ENCODE measurements at regions not wholly inside any gene's neighbourhood (a gene's known extent, or its start where the extent isn't known, plus 50 kb on each side); places are given as distances from the start of the nearest gene placed in this dataset.

DNA sequence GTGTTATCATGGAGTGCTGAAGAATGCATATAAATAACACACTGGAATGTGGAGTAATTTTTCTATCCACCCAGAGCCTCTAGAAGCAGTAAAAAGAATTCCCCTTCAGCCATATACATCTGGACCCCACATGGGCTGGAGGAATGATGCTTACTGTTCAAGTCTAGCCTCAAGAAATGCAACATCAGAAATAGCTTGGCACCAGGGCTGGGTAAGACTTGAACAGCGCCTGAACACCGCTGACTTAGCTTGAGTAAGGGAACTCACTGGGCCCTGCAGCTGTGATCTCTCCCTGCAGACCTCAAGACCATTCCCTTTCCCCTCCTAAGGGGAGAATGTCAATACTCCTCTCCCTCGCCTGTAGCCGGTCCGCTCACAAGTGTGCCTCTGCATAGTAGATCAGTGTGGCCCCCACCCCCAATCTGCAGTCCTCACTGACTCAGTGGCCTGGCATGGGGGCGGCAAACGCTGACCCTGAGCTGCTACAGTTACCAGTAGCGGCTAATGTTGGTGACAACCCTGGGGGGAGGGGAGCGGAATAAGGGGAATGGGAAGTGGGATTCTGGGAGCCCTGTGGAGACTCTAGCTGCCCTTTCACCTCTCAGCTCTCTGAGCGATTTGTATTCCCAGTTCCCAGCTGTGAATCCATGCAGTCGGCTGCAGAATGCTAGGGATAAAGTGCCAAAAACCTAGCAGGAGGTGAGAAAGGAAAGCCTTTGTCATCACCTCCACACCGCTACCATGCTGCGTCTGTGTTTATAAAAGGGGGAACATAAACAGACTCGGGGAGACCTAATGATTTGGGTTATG lies 483.9 kb downstream of the DISC1 start (continued):
- TF ChIP-seq HDAC6 (IDR thresholded peaks at IDR 0.05; ENCODE audit: low read depth, low read length) (no peak), ZNF717 (CRISPR knock-in tag; IDR thresholded peaks at IDR 0.05) (no peak), SMARCA4 (IDR thresholded peaks at IDR 0.05) (no peak), SPI1 (IDR thresholded peaks at IDR 0.05; ENCODE audit: borderline replicate concordance, low read depth, low read length) (no peak)
- TF ChIP-seq, protein P1, sequence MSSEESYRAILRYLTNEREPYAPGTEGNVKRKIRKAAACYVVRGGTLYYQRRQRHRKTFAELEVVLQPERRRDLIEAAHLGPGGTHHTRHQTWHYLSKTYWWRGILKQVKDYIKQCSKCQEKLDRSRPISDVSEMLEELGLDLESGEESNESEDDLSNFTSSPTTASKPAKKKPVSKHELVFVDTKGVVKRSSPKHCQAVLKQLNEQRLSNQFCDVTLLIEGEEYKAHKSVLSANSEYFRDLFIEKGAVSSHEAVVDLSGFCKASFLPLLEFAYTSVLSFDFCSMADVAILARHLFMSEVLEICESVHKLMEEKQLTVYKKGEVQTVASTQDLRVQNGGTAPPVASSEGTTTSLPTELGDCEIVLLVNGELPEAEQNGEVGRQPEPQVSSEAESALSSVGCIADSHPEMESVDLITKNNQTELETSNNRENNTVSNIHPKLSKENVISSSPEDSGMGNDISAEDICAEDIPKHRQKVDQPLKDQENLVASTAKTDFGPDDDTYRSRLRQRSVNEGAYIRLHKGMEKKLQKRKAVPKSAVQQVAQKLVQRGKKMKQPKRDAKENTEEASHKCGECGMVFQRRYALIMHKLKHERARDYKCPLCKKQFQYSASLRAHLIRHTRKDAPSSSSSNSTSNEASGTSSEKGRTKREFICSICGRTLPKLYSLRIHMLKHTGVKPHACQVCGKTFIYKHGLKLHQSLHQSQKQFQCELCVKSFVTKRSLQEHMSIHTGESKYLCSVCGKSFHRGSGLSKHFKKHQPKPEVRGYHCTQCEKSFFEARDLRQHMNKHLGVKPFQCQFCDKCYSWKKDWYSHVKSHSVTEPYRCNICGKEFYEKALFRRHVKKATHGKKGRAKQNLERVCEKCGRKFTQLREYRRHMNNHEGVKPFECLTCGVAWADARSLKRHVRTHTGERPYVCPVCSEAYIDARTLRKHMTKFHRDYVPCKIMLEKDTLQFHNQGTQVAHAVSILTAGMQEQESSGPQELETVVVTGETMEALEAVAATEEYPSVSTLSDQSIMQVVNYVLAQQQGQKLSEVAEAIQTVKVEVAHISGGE (CRISPR knock-in tag; IDR thresholded peaks at IDR 0.05), result no peak

DNA sequence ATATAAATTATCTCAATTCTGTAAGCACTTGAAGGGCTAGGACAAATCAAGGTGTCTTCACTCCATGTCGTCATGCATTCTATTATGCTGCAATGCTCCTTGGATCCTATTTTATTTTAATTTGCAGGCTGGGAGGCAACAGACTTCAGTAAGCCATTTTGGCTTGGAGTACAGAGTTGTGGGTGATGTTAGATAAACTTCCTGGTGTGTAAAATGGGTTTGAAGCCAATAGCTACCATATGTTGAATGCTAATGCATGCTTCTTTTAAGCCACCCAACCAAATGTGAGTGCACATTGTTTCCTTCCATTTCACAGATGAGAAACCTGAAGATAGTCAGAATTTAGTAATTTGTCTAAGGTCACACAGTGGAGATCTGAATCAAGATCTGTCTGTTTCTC lies 482.8 kb downstream of the DISC1 start:
- H3K4me1 ChIP-seq (replicated peaks in 1 of 2; ENCODE audit: control insufficient read depth in 2 of 2, insufficient read depth in 2 of 2, low read length in 2 of 2), result no peaks in the 10 kb centered on the region
- FAIRE-seq (no peak), DNase-seq (ENCODE audit: extremely low read depth in 1 of 4, low spot score in 3 of 4) (no peak), ATAC-seq (no peak)
- WGBS (ENCODE audit: insufficient coverage, low coverage, missing lambda C conversion rate), result 0% methylated on average over 1 of the region's 1 CpG
- no peak overlapping the region for H3K9ac ChIP-seq (ENCODE audit: insufficient read depth in 1 of 2, low read depth in 2 of 2, low read length in 2 of 2)
- no peak overlapping the region for H3K27ac ChIP-seq (ENCODE audit: extremely low read depth, low read depth, low read length)
- BruUV-seq (replicated peaks), result no TSS peak
- no peaks in the 10 kb centered on the region for H3K9me1 ChIP-seq (ENCODE audit: control insufficient read depth, insufficient read depth, low read length)
- H2AFZ ChIP-seq (ENCODE audit: low read depth, low read length), result no peak overlapping the region
- H3K4me3 ChIP-seq, result no peak overlapping the region
- no peaks in the 10 kb centered on the region for H3K9me3 ChIP-seq (replicated peaks; ENCODE audit: control insufficient read depth, insufficient read depth, low read depth, low read length)
- intact Hi-C loops (cut with micrococcal nuclease), result no loop called here
- ChIA-PET POLR2A (no interaction called here), CTCF (ENCODE audit: low intra/inter-chr PET ratio) (no interaction called here)
- H3K36me3 ChIP-seq (ENCODE audit: control insufficient read depth, insufficient read depth, low read length), result no peaks in the 10 kb centered on the region
- in situ Hi-C loops (cut with MboI), result no loop called here
- H4K20me1 ChIP-seq (replicated peaks; ENCODE audit: control insufficient read depth, insufficient read depth, low read length), result no peaks in the 10 kb centered on the region
- no peak overlapping the region for H3K4me2 ChIP-seq (ENCODE audit: insufficient read depth, low read length)
- no peaks in the 10 kb centered on the region for H3K27me3 ChIP-seq (ENCODE audit: control insufficient read depth in 2 of 2, insufficient read depth in 2 of 2, low read length in 2 of 2)
- H3K79me2 ChIP-seq (ENCODE audit: control insufficient read depth, insufficient read depth, low read length), result no peaks in the 10 kb centered on the region
- TF ChIP-seq ZNF76 (CRISPR knock-in tag; IDR thresholded peaks at IDR 0.05; ENCODE audit: borderline replicate concordance), result no peak
- TF ChIP-seq, protein P2, sequence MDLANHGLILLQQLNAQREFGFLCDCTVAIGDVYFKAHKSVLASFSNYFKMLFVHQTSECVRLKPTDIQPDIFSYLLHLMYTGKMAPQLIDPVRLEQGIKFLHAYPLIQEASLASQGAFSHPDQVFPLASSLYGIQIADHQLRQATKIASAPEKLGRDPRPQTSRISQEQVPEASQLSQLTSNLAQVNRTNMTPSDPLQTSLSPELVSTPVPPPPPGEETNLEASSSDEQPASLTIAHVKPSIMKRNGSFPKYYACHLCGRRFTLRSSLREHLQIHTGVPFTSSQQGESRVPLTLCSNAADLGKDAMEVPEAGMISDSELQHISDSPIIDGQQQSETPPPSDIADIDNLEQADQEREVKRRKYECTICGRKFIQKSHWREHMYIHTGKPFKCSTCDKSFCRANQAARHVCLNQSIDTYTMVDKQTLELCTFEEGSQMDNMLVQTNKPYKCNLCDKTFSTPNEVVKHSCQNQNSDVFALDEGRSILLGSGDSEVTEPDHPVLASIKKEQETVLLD (IDR thresholded peaks at IDR 0.05), result no peak
- TF ChIP-seq, protein P3, sequence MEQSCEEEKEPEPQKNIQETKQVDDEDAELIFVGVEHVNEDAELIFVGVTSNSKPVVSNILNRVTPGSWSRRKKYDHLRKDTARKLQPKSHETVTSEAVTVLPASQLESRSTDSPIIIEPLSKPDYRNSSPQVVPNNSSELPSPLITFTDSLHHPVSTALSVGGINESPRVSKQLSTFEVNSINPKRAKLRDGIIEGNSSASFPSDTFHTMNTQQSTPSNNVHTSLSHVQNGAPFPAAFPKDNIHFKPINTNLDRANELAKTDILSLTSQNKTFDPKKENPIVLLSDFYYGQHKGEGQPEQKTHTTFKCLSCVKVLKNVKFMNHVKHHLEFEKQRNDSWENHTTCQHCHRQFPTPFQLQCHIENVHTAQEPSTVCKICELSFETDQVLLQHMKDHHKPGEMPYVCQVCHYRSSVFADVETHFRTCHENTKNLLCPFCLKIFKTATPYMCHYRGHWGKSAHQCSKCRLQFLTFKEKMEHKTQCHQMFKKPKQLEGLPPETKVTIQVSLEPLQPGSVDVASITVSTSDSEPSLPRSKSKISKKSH (CRISPR knock-in tag; IDR thresholded peaks at IDR 0.05), result no peak
- no peak for TF ChIP-seq PTTG1 (tag; IDR thresholded peaks at IDR 0.05; ENCODE audit: low read depth)
- TF ChIP-seq, protein P4, sequence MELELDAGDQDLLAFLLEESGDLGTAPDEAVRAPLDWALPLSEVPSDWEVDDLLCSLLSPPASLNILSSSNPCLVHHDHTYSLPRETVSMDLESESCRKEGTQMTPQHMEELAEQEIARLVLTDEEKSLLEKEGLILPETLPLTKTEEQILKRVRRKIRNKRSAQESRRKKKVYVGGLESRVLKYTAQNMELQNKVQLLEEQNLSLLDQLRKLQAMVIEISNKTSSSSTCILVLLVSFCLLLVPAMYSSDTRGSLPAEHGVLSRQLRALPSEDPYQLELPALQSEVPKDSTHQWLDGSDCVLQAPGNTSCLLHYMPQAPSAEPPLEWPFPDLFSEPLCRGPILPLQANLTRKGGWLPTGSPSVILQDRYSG (tag; conservative IDR thresholded peaks at IDR 0.05; ENCODE audit: low read depth), result no peak
- TF ChIP-seq ZNF75A (CRISPR knock-in tag; IDR thresholded peaks at IDR 0.05), result no peak

All from K562 (cell line).